Thymus (tissue), 11 donors: ENCODE measurements at regions not wholly inside any gene's neighbourhood (a gene's known extent, or its start where the extent isn't known, plus 50 kb on each side); places are given as distances from the start of the nearest gene placed in this dataset.
"Not testable (repeated sequence)": the region's sequence is repeated elsewhere in the genome, so short reads cannot be mapped to it uniquely, and the experiment has no call there.

Source experiments
- DNase-seq, 9 donors: peaks; one replicate each; pipeline ENCODE4 v3.0.0-alpha.2; 2013; ENCODE audit warnings: low spot score in 9 of 9, low read depth in 6 of 9, missing footprints in 1 of 9
- H3K27ac ChIP-seq, 2 donors: one replicate each; pipeline ENCODE4 v1.5.1; 2013; ENCODE audit warnings: control low read depth in 1 of 2, low read depth in 1 of 2, low read length in 1 of 2, mild to moderate bottlenecking in 1 of 2, moderate library complexity in 1 of 2
- H3K27me3 ChIP-seq, 2 donors: one replicate each; pipeline ENCODE4 v1.5.1; 2013; ENCODE audit warnings: low read length in 1 of 2; ENCODE audit not compliant: control insufficient read depth in 2 of 2, insufficient read depth in 1 of 2
- H3K36me3 ChIP-seq, 2 donors: one replicate each; pipeline ENCODE4 v1.5.1; 2013; ENCODE audit warnings: low read length in 1 of 2, mild to moderate bottlenecking in 1 of 2, moderate library complexity in 1 of 2; ENCODE audit not compliant: control insufficient read depth in 2 of 2, insufficient read depth in 2 of 2
- H3K4me1 ChIP-seq, 2 donors: one replicate each; pipeline ENCODE4 v1.5.1; 2013; ENCODE audit warnings: low read length in 2 of 2; ENCODE audit not compliant: control insufficient read depth in 2 of 2, insufficient read depth in 2 of 2
- H3K4me3 ChIP-seq, 2 donors: one replicate each; pipeline ENCODE4 v1.5.1; 2013; ENCODE audit warnings: low read length in 2 of 2, control low read depth in 1 of 2, mild to moderate bottlenecking in 1 of 2
- H3K9me3 ChIP-seq, 2 donors: one replicate each; pipeline ENCODE4 v1.5.1; 2013; ENCODE audit warnings: low read length in 1 of 2, mild to moderate bottlenecking in 1 of 2; ENCODE audit not compliant: control insufficient read depth in 2 of 2, insufficient read depth in 1 of 2
- WGBS: extraction: QIAGEN DNeasy Blood & Tissue Kit; methylation state at CpG from one replicate; pipeline ENCODE4 v1.1.7; 2013; 5-methylcytosine and 5-hydroxymethylcytosine counted together
- donor health status: healthy.

GRCh38 chr20:40046703-40047102 lies 642.3 kb downstream of the MAFB start:
- Histone ChIP-seq H3K4me3 (no peak overlapping the region), H3K27me3 (peaks cover 0 to 2% of the 10 kb centered on the region in 2 donors), H3K9me3 (no peaks in the 10 kb centered on the region), H3K4me1 (no peaks in the 10 kb centered on the region), H3K36me3 (no peaks in the 10 kb centered on the region), H3K27ac (no peak overlapping the region)
- DNase-seq, result no peak
- 93% methylated on average over 2 of the region's 2 CpGs for WGBS

DNA sequence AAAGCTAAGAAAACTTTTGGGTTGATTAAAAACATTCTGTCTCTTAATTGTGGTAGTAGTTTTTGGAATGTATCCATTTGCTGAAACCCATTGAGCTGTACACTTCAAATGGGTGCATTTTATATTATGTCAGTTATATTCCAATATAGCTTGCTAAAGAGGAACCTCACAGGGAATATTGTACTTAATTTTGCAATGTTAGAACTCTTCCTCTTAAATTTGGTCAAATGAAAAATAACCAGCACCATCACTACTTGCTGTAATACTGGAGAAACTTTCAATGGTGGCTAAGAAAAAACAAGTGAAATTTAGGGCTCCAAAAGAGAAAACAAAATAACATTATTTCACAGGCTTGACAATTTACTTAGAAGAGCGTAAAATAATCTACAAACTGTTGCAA lies 651.5 kb downstream of the MAFB start:
- H3K36me3 ChIP-seq, result no peaks in the 10 kb centered on the region
- H3K4me3 ChIP-seq, result no peak overlapping the region
- no peaks in the 10 kb centered on the region for H3K4me1 ChIP-seq
- WGBS, result 94% methylated on average over 1 of the region's 1 CpG
- H3K27me3 ChIP-seq, result no peaks in the 10 kb centered on the region
- no peak overlapping the region for H3K27ac ChIP-seq
- no peak for DNase-seq
- no peaks in the 10 kb centered on the region for H3K9me3 ChIP-seq

DNA sequence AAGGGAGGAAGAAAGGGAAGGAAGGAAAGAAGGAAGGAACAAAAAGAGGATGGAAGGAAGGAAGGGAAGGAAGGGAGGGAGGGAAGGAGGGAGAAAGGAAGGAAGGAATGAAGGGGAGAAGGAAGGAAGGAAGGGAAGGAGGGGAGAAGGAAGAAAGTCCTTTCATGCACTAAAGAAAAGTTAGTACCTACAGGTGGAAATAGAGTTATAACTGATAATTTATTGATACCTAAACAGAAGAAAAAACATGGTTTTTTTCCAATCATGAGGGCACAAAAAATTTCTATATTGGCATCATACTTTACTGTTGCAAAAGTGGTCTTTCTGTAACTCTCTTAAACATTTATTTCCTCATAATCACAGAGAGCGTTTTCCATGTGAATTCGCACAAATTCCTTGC lies 659.4 kb downstream of the MAFB start:
- Histone ChIP-seq H3K27me3 (no peaks in the 10 kb centered on the region), H3K9me3 (no peaks in the 10 kb centered on the region), H3K36me3 (no peaks in the 10 kb centered on the region), H3K27ac (no peak overlapping the region), H3K4me1 (no peaks in the 10 kb centered on the region), H3K4me3 (no peak overlapping the region)
- 95% methylated on average over 2 of the region's 2 CpGs for WGBS
- no peak for DNase-seq

GRCh38 chr20:40019510-40019909 lies 669.5 kb downstream of the MAFB start:
- WGBS, result 91% methylated on average over 5 of the region's 5 CpGs
- Histone ChIP-seq H3K27ac (no peak overlapping the region), H3K9me3 (no peaks in the 10 kb centered on the region), H3K4me1 (no peaks in the 10 kb centered on the region), H3K4me3 (no peak overlapping the region), H3K36me3 (no peaks in the 10 kb centered on the region), H3K27me3 (no peaks in the 10 kb centered on the region)
- no peak for DNase-seq

DNA sequence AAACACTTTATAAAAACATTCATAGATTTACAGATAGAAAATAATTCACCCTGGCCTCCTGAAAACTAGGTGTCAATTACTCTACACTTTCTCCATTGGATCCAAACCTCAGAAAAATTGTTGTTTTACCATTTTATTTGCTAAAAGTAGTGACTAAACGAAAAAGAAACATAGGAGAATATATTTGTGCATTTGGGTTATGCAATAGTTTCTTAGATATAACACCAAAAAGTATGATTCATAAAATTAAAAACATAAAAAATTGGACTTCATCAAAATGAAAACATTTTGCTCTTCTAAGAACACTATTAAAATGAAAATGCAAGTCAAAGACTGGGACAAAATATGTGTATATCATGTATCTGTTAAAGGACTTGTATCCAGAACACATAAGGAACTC lies 671.3 kb downstream of the MAFB start:
- H3K4me1 ChIP-seq, result no peaks in the 10 kb centered on the region
- no peaks in the 10 kb centered on the region for H3K27me3 ChIP-seq
- no peak overlapping the region for H3K4me3 ChIP-seq
- DNase-seq, result no peak
- no peaks in the 10 kb centered on the region for H3K9me3 ChIP-seq
- H3K36me3 ChIP-seq, result no peaks in the 10 kb centered on the region
- WGBS, result 84% methylated on average over 1 of the region's 1 CpG
- no peak overlapping the region for H3K27ac ChIP-seq

DNA sequence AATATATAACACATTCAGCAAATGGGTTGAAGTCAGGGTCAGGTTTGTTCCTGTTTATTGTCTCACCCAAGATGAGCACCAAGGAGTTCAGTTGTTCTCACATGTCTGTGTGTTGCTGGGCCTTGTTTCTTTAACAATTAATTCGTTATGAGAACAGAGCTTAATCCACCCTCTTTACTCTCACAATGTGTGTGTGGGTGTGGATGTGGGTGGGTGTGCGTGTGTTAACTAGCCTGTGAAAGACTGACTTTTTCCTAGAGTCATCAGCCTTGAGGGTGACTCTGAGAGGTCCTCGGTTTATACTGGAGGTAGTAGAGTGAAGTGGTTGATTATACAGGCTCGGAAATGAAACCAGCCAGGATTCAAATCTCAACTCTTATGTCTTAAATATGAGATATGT lies 672.1 kb downstream of the MAFB start:
- Histone ChIP-seq H3K4me1 (no peaks in the 10 kb centered on the region), H3K4me3 (no peak overlapping the region), H3K9me3 (no peaks in the 10 kb centered on the region), H3K27ac (no peak overlapping the region), H3K36me3 (no peaks in the 10 kb centered on the region), H3K27me3 (no peaks in the 10 kb centered on the region)
- 93% methylated on average over 4 of the region's 4 CpGs for WGBS
- DNase-seq, result no peak

DNA sequence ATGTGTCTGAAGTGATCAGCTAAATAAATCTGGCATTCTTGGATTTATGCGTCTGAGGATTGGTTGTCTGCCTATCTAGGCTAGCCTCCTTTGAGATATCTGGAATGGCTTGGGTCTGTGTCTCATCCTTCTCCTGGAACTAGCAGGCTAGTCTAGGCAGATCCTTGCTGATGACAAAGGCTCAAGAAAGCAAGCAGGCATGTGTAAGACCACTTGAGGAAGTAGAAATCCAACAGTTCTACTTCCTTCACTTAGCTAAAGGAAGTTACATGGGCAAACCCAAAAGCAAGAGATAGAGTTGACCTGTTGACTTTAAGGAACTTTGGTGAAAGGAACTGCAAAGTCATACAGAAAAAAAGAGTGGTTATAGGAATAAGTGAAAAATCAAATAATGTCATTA lies 672.6 kb downstream of the MAFB start:
- Histone ChIP-seq H3K36me3 (no peaks in the 10 kb centered on the region), H3K4me1 (no peaks in the 10 kb centered on the region), H3K4me3 (no peak overlapping the region), H3K9me3 (no peaks in the 10 kb centered on the region), H3K27ac (no peak overlapping the region), H3K27me3 (no peaks in the 10 kb centered on the region)
- no peak for DNase-seq
- 97% methylated on average over 1 of the region's 1 CpG for WGBS

GRCh38 chr20:40012026-40012425 lies 677.0 kb downstream of the MAFB start:
- H3K27ac ChIP-seq, H3K27me3 ChIP-seq: not testable (repeated sequence)
- 66% methylated on average over 5 of the region's 5 CpGs for WGBS

GRCh38 chr20:40010483-40010882 lies 678.6 kb downstream of the MAFB start:
- H3K4me3 ChIP-seq, result no peak overlapping the region
- no peak for DNase-seq
- H3K27ac ChIP-seq, result no peak overlapping the region
- H3K36me3 ChIP-seq, result no peaks in the 10 kb centered on the region
- no peaks in the 10 kb centered on the region for H3K27me3 ChIP-seq
- no peaks in the 10 kb centered on the region for H3K4me1 ChIP-seq
- 99% methylated on average over 2 of the region's 2 CpGs for WGBS
- H3K9me3 ChIP-seq, result no peaks in the 10 kb centered on the region

More at GRCh38 chr20:40012026-40012425, 677.0 kb downstream of the MAFB start:
- DNase-seq, H3K9me3 ChIP-seq, H3K36me3 ChIP-seq, H3K4me1 ChIP-seq, H3K4me3 ChIP-seq: not testable (repeated sequence)

GRCh38 chr20:40009542-40009941 lies 679.5 kb downstream of the MAFB start:
- Histone ChIP-seq H3K9me3 (no peaks in the 10 kb centered on the region), H3K36me3 (no peaks in the 10 kb centered on the region), H3K4me1 (no peaks in the 10 kb centered on the region), H3K27me3 (no peaks in the 10 kb centered on the region), H3K4me3 (no peak overlapping the region), H3K27ac (no peak overlapping the region)
- WGBS, result 82% methylated on average over 3 of the region's 3 CpGs
- DNase-seq, result no peak
